Activated T-helper 9 cell treated with anti-CD3 and anti-CD28 coated beads, Interleukin-2, amount 50 U/mL, for 16 hours (primary cell): ENCODE measurements at regions not wholly inside any gene's neighbourhood (a gene's known extent, or its start where the extent isn't known, plus 50 kb on each side); places are given as distances from the start of the nearest gene placed in this dataset.
"Not testable (repeated sequence)": the region's sequence is repeated elsewhere in the genome, so short reads cannot be mapped to it uniquely, and the experiment has no call there.

Experiments used
- DNase-seq: peaks from one replicate; pipeline ENCODE4 v3.0.0-alpha.2; 2020; ENCODE audit warnings: low read depth

- DNase-seq: no peak
Observed at GRCh38 chr2:204143216-204144014, 206.9 kb downstream of the ICOS start.

- DNase-seq: no peak
Observed at GRCh38 chr2:204144492-204144891, 207.9 kb downstream of the ICOS start.

GRCh38 chr2:204145263-204145751, 208.7 kb downstream of the ICOS start:
- peak; percentile 59 for DNase-seq

- no peak for DNase-seq
Observed at GRCh38 chr2:204145791-204146190, 209.2 kb downstream of the ICOS start.

GRCh38 chr2:204147040-204147439, 210.5 kb downstream of the ICOS start:
- not testable (repeated sequence) for DNase-seq

GRCh38 chr2:204150721-204151120, 214.2 kb downstream of the ICOS start:
- DNase-seq: no peak

- DNase-seq: no peak
Observed at GRCh38 chr2:204152616-204153015, 216.1 kb downstream of the ICOS start.

GRCh38 chr2:204154863-204155262, 218.3 kb downstream of the ICOS start:
- no peak for DNase-seq

- DNase-seq: no peak
Observed at GRCh38 chr2:204156456-204156855, 219.9 kb downstream of the ICOS start.

GRCh38 chr2:204157684-204158083, 221.1 kb downstream of the ICOS start:
- DNase-seq: no peak

GRCh38 chr2:204159526-204159925, 223.0 kb downstream of the ICOS start:
- DNase-seq: no peak

GRCh38 chr2:204160989-204161388, 224.4 kb downstream of the ICOS start:
- DNase-seq: no peak

GRCh38 chr2:204161886-204162285, 225.3 kb downstream of the ICOS start:
- DNase-seq: no peak

- DNase-seq: no peak
Observed at GRCh38 chr2:204166961-204167360, 230.4 kb downstream of the ICOS start.

- DNase-seq: not testable (repeated sequence)
Observed at GRCh38 chr2:204167670-204168069, 231.1 kb downstream of the ICOS start.

GRCh38 chr2:204170411-204170810, 233.8 kb downstream of the ICOS start:
- no peak for DNase-seq

- no peak for DNase-seq
Observed at GRCh38 chr2:204171432-204172144, 235.0 kb downstream of the ICOS start.

- DNase-seq: no peak
Observed at GRCh38 chr2:204172145-204172600, 235.6 kb downstream of the ICOS start.

GRCh38 chr2:204174034-204174433, 237.5 kb downstream of the ICOS start:
- DNase-seq: no peak

GRCh38 chr2:204175552-204176271, 239.1 kb downstream of the ICOS start:
- DNase-seq: no peak

GRCh38 chr2:204176306-204176705, 239.7 kb downstream of the ICOS start:
- no peak for DNase-seq

GRCh38 chr2:204177251-204177976, 240.9 kb downstream of the ICOS start:
- no peak for DNase-seq
